Pulmonary artery endothelial cell (primary cell): ENCODE measurements at regions not wholly inside any gene's neighbourhood (a gene's known extent, or its start where the extent isn't known, plus 50 kb on each side); places are given as distances from the start of the nearest gene placed in this dataset.
"Not testable (repeated sequence)": the region's sequence is repeated elsewhere in the genome, so short reads cannot be mapped to it uniquely, and the experiment has no call there.

Experiments
- DNase-seq: peaks from one replicate; pipeline ENCODE4 v3.0.0-alpha.2; 2011; ENCODE audit warnings: low read depth, low spot score

DNA sequence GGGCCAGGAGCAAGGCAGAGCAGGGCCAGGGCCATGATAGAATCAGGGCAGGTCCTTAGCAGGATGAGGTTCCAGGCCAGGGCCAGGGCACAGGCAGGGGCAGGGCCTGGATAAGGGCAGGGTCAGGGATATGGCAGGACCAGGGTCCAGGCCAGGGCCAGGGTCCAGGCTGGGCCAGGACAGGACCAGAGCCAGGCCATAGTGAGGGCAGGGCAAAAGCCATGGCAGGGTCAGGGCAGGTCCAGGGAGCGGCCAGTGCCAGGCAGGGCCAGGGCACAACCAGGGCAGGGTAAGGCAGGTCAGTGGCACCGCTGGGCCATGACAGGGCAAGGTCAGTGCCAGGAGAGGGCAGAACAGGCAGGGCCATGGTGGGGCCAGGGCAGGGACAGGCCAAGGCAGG is 152.2 kb downstream of the LIPI start:
- no peak for DNase-seq

GRCh38 chr21:14057841-14058481 is 152.8 kb downstream of the LIPI start:
- DNase-seq = not testable (repeated sequence)

DNA sequence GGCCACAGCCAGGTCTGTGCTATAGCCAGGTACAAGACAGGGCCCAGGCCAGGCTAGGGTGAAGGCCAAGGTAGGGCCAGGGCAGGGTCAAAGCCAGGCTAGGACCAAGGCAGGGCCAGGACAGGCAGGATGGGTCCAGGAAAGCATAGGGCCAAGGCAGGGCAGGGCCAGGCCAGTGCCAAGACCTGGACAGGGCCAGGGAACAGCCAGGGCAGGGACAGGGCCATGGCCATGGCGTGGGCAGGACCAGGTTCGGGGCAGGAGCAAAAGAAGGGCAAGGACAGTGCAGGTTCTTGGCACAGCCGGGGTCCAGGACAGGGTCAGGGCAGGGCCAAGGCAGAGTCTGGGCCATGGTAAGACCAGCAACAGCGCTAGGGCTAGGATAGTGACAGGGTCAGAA is 153.4 kb downstream of the LIPI start:
- no peak for DNase-seq

GRCh38 chr21:14056771-14057191 is 154.0 kb downstream of the LIPI start:
- no peak for DNase-seq

DNA sequence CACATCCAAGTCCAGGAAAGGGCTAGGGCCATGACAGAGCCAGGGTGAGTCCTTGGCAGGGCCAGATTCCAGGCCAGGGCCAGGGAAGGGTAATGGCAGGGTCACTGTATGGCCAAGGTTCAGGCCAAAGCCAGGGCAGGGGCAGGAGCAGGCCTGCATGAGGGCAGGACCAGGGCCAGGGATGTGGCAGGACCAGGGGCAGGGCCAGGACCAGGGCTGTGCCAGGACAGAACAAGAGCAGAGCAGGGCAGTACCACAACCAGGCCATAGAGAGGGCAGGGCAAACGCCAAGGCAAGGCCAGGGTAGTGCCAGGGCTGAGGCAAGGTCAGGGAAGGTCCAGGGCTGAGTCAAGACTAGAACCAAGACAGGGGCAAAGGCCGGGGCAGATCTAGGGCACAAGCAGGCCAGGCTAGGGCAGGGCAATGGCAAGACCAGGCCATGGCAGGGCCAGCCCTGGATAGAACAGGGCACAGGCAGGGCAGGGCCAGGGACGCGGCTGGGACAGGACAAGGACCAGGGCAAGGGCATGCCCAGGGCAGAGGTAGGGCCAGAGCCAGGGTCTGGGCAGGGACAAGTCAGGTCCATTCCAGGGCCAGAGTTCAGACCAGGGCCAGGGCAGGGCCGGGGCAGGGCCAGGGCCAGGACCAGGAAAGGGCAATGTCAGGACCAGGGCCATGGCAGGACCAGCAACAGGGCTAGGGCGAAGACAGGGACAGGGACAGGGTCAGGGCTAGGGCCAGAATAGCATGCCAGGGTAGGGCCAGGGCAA is 154.8 kb downstream of the LIPI start:
- DNase-seq = not testable (repeated sequence)

DNA sequence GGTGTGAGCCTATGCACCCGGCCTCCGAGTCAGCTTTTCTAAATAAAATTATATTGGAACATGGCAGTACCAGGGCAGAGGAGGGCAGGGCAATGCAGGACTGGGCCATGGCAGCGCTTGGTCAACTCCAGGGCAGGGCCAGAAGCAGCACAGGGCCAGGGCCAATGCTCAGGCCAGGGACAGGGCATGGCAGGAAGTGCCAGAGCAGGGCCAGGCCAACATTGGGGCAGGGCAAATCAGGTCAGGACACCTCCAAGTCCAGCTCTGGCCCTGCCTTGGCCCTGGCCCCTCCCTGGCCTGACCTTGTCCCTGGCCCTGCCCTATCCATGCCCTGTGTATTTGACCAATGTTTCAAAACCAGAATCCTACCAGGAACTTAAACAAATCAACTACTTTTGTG is 156.1 kb downstream of the LIPI start:
- DNase-seq = no peak

- DNase-seq = no peak
Observed at GRCh38 chr21:14050121-14050520, 160.6 kb downstream of the LIPI start.

- DNase-seq = no peak
Observed at GRCh38 chr21:14046401-14046800, 164.4 kb downstream of the LIPI start.

- DNase-seq = no peak
Observed at GRCh38 chr21:14040386-14040785, 170.4 kb downstream of the LIPI start.

DNA sequence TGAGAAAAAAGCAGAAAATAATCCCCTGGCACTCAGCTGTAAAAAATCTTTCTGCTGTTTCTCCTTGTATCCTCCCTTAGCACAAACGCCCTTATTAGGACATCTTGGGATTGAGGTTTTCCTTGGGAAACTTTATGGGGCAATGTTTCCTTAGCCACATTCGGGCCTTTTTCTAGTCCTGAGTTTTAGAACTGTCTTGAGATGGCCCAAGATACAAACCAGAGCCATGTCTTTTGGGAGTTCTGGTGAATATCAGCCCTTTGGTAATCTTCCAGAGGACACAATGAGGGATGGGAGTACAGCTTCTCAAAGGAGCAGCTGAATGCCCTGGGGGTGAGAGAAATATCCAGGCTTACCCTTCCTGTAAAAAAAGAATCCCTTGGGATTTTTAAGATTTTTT is 182.1 kb downstream of the LIPI start:
- DNase-seq = not testable (repeated sequence)

DNA sequence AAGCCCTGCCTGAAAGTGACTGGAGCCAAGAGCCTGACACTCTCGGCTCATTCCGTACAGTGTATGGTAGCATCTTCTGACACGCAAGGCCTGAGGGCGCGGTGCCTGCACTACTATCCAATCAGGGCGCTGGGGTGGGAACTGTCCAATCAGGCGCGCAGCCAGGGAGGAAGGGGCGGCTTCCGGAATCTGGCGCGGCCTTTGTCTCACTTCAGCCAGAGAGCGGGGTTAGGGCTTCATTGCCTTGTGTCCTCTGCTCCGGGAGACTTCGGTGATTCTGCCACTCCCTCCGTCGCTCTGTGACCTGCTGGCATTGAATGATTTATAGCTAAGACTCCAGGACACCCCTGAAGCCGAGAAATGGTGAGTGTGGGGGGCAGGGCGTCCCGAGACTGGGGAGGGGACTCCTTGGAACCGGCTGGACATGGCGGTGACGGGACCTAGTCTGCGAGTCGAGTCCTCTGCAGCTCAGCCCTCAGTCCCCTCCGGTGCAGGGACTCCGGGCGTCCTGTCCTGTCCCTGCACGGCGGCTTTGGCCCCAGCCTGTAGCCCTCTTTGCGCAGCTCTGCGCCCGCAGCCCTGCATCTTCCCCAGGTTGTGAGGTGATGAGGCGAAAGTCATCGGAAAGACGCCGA is 183.4 kb downstream of the LIPI start:
- peak; percentile 13 for DNase-seq

GRCh38 chr21:14020108-14020507 is 190.6 kb downstream of the LIPI start:
- not testable (repeated sequence) for DNase-seq

DNA sequence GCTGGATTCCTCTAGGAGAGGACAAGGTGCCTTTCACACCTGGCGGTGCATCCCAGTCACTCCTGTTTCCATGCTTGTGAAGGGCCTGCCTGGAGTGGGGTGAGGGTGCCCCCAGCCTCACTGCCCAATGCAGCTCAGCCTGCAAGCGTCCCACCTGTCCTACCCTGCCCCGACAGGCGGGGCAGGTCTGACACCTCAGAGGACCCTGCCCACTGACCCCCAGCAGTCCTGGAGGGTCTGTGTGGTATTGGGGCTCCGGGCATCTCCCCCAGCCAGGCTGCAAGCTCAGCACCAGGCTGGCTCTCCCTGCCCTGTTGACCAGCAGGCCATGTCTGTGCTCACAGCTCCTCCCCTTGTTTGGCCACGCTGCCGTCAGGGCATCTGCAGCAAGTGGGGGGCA is 194.9 kb downstream of the LIPI start:
- DNase-seq = not testable (repeated sequence)

DNA sequence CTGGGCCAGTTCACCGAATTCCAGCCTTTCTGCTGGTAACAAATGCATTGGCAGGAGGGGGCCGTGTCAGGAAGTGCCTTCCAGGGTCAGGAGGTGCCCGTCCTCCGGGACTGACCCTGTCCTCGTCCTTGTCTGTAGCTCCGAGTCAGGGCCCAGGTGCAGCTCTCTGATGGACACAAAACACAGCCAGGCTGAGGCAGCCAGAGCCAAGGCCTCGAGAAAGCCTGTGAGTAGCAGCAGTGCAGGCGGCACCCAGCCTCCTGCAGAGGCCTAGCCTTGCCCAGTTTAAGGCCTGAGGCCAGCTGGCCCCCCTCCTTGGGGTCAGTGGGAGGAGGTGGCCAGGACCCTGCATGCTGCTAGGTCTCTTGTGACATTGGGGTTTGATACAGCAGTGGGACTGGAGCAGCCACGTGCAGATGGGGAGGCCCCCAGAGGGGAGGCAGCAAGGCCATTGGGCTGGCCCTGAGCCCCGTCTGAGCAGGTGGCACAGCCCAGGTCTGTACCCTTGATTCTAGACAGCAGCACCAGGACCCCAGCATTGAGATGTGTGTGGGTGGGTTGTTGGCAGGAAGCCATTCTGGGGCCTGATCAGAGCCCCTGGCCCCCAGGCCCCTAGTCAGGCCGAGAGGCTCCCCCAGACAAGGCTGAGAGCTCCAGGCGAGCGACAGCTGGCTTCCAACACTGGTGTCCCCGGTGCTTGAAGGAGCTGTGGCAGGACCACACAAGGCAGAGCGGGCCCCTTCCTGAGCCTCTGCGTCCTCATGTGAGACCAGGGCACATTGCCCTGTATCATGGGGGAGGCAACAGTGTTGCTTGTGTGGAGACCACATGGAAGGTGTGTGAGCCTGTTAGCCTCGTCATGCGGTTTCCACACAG is 196.9 kb downstream of the LIPI start:
- DNase-seq = not testable (repeated sequence)

GRCh38 chr21:14013056-14013603 is 197.6 kb downstream of the LIPI start:
- DNase-seq = no peak

GRCh38 chr21:14012409-14012808 is 198.3 kb downstream of the LIPI start:
- no peak for DNase-seq

- not testable (repeated sequence) for DNase-seq
Observed at GRCh38 chr21:14011751-14012150, 199.0 kb downstream of the LIPI start.

DNA sequence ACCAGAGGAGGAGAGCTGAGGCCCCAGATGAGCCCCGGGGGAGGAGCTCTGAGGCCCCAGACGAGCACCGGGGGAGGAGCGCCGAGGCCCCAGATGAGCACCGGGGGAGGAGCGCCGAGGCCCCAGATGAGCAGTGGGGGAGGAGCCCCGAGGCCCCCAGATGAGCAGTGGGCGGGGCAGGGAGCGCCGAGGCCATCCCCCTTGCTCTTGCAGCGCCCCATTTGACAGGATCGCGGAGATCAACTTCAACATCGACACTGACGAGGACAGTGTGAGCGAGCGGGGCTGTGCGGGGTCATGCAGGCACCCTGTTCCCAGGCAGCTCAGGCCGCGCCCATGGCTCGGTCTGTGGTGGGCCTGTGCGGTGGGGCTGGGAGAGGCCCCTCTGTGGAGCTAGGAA is 199.6 kb downstream of the LIPI start:
- DNase-seq = not testable (repeated sequence)

- no peak for DNase-seq
Observed at GRCh38 chr21:14010729-14011128, 200.0 kb downstream of the LIPI start.

DNA sequence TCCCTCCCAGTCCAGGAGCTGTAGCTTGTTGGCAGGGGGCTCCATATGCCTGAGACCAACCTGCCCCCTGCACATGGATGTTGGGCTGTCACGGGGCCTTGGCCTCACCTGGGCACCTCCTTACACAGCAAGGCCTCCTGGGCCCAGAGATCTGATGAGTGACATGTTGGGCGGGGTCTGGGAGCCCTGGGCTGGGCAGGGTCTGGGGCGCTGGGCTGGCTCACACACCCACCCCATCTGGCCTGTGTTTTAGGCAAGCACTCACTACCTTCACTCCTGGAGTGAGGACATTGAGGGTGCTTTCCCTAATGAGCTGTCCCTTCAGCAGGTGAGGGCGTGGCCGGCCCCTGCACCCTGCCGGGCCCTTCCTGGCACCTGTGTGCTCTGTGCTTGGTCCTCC is 200.8 kb downstream of the LIPI start:
- DNase-seq = not testable (repeated sequence)
